GM21526 (cell line): ENCODE measurements at regions not wholly inside any gene's neighbourhood (a gene's known extent, or its start where the extent isn't known, plus 50 kb on each side); places are given as distances from the start of the nearest gene placed in this dataset.

Experiments
- ATAC-seq: cut with Tn5 transposase; IDR thresholded peaks from one replicate; pipeline ENCODE4 v1.9.1; 2021; ENCODE audit warnings: moderate library complexity; ENCODE audit not compliant: unreplicated experiment, low FRiP score

GRCh38 chr2:8538931-8539621 is 142.8 kb upstream of the ID2 start:
- ATAC-seq = no peak

- ATAC-seq = no peak
Measured at GRCh38 chr2:8539743-8540551, 141.9 kb upstream of the ID2 start.

GRCh38 chr2:8540552-8541055 is 141.3 kb upstream of the ID2 start:
- ATAC-seq = no peak

- no peak for ATAC-seq
Measured at GRCh38 chr2:8541223-8541622, 140.6 kb upstream of the ID2 start.

GRCh38 chr2:8541636-8542035 is 140.2 kb upstream of the ID2 start:
- ATAC-seq = no peak

GRCh38 chr2:8542381-8543059 is 139.3 kb upstream of the ID2 start:
- no peak for ATAC-seq

- ATAC-seq = peak; percentile 12
Measured at GRCh38 chr2:8543060-8543382, 138.8 kb upstream of the ID2 start.

GRCh38 chr2:8543383-8544170 is 138.3 kb upstream of the ID2 start:
- ATAC-seq = peak; percentile 67

- no peak for ATAC-seq
Measured at GRCh38 chr2:8544171-8544785, 137.6 kb upstream of the ID2 start.

GRCh38 chr2:8544786-8545694 is 136.8 kb upstream of the ID2 start:
- peak; percentile 50 for ATAC-seq

GRCh38 chr2:8545695-8546611 is 135.9 kb upstream of the ID2 start:
- no peak for ATAC-seq

GRCh38 chr2:8546612-8547283 is 135.1 kb upstream of the ID2 start:
- no peak for ATAC-seq

GRCh38 chr2:8547284-8548064 is 134.4 kb upstream of the ID2 start:
- no peak for ATAC-seq

- ATAC-seq = no peak
Measured at GRCh38 chr2:8548065-8548618, 133.7 kb upstream of the ID2 start.

GRCh38 chr2:8548619-8549150 is 133.2 kb upstream of the ID2 start:
- ATAC-seq = no peak

- ATAC-seq = no peak
Measured at GRCh38 chr2:8549273-8549922, 132.5 kb upstream of the ID2 start.
